ENCODE measurements at regions not wholly inside any gene's neighbourhood (a gene's known extent, or its start where the extent isn't known, plus 50 kb on each side); places are given as distances from the start of the nearest gene placed in this dataset.

GRCh38 chr5:1704266-1704665, 95.4 kb downstream of the MRPL36 start:
- no peak for FAIRE-seq

- no peak for FAIRE-seq
Measured at GRCh38 chr5:1703352-1704050, 96.1 kb downstream of the MRPL36 start.

- no peak for FAIRE-seq
Measured at GRCh38 chr5:1702318-1702717, 97.3 kb downstream of the MRPL36 start.

DNA sequence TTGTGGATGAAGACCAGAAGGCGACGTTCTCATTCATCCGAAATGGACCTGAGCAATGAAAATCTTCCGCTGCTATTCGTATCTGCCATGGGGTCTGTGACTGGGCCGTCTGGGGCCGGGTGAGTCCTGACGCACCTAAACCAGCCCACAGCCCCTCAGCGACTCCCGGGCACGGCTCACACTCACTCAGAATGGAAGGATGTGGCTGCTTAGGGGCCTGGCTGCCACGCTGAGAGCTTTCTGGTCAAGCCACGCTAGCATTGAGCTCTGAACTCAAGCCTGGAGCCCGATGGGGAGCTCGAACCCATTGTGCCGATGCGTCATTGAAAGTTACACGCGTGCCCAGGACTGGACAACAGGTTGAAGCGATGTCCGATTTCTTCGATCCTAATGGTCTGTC, 97.8 kb downstream of the MRPL36 start:
- no peak for FAIRE-seq

GRCh38 chr5:1701216-1701864, 98.3 kb downstream of the MRPL36 start:
- FAIRE-seq: no peak

DNA sequence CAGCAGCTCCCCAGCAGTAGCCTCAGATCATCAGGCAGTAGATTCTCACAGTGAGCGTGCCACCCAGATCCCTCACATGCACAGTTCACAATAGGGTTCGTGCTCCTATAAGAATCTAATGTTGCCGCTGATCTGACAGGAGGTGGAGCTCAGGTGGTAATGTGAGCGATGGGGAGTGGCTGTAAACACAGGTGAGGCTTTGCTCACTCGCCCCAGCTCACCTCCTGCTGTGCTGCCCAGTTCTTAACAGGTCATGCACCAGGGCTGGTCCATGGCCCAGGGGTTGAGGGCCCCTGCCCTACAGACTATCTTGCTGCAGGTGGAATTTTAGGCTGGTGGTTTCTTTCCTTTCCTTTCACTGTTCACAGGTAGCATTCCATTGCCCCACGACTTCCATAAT, 100.2 kb downstream of the MRPL36 start:
- FAIRE-seq: no peak

- no peak for FAIRE-seq
Measured at GRCh38 chr5:1698589-1699316, 100.9 kb downstream of the MRPL36 start.

- no peak for FAIRE-seq
Measured at GRCh38 chr5:1692381-1692780, 107.3 kb downstream of the MRPL36 start.

GRCh38 chr5:1687301-1687970, 112.2 kb downstream of the MRPL36 start:
- no peak for FAIRE-seq

DNA sequence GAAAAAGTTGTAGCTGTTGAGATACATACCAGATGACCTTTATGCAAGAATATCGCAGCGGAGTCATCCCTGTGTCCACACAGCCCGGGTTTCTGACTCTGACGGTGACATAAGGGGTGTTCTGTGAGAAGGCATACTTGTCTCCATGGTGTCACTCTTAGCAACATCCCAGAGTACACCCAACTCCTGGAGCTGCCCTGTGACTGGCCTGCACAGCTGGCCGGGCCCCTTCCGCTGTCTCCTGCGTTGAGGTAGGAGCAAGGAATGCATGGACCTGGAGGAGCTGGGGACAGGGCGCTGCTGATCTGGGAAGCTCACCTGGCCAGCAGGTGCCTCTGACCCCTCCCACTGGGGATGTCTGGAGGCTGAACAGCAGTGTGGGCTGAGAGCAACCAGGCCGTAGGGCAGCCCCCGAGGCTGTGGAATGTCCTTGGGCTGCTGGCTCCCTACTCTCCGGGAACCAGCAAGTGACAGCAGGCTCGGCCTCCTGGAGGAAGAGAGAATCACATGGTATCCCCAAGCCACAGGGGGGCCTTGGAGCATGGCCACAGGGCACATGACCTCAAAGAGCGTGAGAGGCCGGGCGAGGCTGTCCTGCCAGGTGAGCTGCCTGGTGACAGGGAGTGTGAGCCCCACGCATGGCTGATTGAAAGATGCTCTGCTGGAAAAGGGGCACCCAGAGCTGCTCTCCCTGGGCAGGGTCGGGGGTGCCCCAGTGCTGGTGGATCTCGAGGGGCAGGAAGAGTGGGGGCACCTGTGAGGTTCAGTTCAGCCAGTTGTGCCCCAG, 113.4 kb downstream of the MRPL36 start:
- FAIRE-seq: no peak

DNA sequence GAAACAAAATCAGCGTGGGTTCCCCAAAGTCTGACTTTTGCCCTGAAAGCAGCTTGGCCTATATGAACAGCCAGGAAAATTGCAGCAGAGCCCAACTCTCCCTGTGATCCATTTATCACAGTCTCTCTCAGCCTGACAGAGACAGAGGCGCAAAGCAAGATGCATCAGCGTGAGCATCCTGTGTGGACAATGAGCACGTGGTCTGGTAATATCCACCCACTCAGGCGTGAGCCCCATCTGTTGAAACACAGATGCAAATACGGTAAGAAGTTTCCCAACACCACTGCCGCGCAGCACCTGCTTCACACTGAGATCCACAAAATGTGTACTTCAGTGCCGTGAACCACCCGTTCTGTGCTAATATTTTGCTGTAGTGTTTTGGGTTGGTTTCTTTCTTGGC, 114.6 kb downstream of the MRPL36 start:
- no peak for FAIRE-seq

GRCh38 chr5:1681955-1682354, 117.7 kb downstream of the MRPL36 start:
- FAIRE-seq: no peak

- FAIRE-seq: no peak
Measured at GRCh38 chr5:1673042-1673677, 126.5 kb downstream of the MRPL36 start.

DNA sequence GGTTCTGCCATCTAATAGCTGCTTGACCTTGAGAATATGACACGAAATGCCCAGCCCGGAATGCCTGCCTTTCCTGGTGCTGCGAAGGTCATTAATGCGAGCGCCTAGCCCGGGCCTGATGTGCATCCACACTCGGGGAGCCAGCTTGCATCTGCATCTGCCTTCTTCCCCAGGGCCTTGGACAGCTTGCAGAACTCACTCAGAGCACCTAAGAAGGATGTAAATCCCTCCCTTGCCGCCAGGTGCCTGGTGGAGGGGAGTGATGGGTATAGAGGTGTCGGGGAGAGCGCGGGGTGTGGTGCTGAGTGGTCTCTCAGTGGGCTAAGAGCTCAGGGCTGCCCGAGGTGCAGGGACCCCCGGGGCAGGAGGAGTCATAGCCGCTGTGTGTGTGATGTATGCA, 127.2 kb downstream of the MRPL36 start:
- no peak for FAIRE-seq

GRCh38 chr5:1671351-1671750, 128.3 kb downstream of the MRPL36 start:
- FAIRE-seq: no peak

DNA sequence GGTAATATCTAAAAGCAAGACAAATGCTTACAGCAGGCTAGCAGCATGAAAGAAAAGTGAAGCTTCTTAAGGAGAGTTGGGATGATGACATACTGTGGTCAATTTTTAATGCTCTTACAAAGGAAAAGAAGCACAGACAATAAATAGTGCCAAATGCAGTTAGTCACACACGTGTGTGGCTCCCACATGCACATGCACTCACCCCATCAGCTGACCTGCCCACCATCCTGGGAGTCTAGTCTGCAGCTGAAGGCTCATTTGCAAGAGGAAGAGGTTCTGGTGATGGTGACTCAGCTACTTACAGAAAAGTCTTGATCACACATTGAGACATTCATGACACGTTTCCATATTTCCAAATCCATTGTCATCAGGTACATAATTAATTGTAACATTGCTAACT, 129.3 kb downstream of the MRPL36 start:
- FAIRE-seq: no peak

- FAIRE-seq: no peak
Measured at GRCh38 chr5:1669276-1670155, 130.1 kb downstream of the MRPL36 start.

GRCh38 chr5:1668141-1668721, 131.4 kb downstream of the MRPL36 start:
- FAIRE-seq: no peak

- FAIRE-seq: no peak
Measured at GRCh38 chr5:1667648-1668140, 131.9 kb downstream of the MRPL36 start.

DNA sequence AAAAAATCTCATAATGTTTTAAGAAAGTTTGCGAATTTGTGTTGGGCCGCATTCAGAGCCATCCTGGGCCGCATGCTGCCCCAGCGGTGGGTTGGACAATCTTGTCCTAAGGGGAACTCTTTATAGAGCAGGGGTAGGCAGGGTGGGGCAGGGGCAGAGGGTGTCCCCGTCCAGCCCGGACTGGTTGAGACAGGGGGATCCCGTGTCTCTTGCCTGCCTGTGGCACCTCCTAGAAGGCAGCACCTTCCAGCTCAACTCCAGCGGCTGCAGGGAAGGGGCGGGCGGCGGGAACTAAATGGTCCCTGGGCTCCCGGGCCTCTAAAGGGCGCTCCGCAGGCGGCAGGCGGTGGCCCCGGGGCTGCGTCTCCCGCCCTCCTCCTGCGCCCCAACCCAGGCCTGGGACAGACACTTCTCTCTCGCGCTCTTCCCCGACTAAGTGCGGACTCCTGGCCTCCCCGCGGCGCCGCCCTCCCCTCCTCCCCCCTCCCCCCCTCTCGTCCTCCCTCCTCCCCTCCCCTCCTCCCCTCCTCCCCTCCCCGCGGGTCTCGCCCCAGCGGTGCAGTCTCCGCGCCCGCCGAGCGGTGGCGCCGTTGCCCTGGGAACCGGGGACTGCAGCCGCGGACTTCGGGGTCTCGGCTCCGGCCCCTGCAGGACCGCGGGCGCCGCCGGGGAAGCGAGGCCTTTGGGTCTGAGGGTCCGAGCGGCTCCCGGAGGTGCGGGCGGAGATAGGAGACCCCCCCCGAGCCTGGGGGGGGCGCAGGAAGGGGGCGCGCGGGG, 132.6 kb downstream of the MRPL36 start:
- FAIRE-seq: no peak

Data from G401.6 (cell line).